ENCODE measurements at regions not wholly inside any gene's neighbourhood (a gene's known extent, or its start where the extent isn't known, plus 50 kb on each side); places are given as distances from the start of the nearest gene placed in this dataset.
"Not testable (repeated sequence)": the region's sequence is repeated elsewhere in the genome, so short reads cannot be mapped to it uniquely, and the experiment has no call there.

GRCh38 chr9:86997156-86997555, 49.9 kb upstream of the GAS1 start:
- DNase-seq: no peak

GRCh38 chr9:86997951-86998350, 50.6 kb upstream of the GAS1 start:
- DNase-seq: no peak

GRCh38 chr9:87002517-87002916, 55.2 kb upstream of the GAS1 start:
- DNase-seq: no peak

- no peak for DNase-seq
Observed at GRCh38 chr9:87004016-87004415, 56.7 kb upstream of the GAS1 start.

- DNase-seq: no peak
Observed at GRCh38 chr9:87006956-87007355, 59.6 kb upstream of the GAS1 start.

GRCh38 chr9:87007711-87008366, 60.5 kb upstream of the GAS1 start:
- no peak for DNase-seq

- DNase-seq: no peak
Observed at GRCh38 chr9:87008667-87009066, 61.4 kb upstream of the GAS1 start.

- no peak for DNase-seq
Observed at GRCh38 chr9:87010626-87011025, 63.3 kb upstream of the GAS1 start.

- no peak for DNase-seq
Observed at GRCh38 chr9:87011551-87011950, 64.2 kb upstream of the GAS1 start.

- DNase-seq: no peak
Observed at GRCh38 chr9:87013490-87013889, 66.2 kb upstream of the GAS1 start.

GRCh38 chr9:87014436-87014835, 67.1 kb upstream of the GAS1 start:
- no peak for DNase-seq

- no peak for DNase-seq
Observed at GRCh38 chr9:87016681-87017080, 69.4 kb upstream of the GAS1 start.

- DNase-seq: no peak
Observed at GRCh38 chr9:87020169-87020950, 73.1 kb upstream of the GAS1 start.

GRCh38 chr9:87022178-87022577, 74.9 kb upstream of the GAS1 start:
- no peak for DNase-seq

GRCh38 chr9:87026204-87026603, 78.9 kb upstream of the GAS1 start:
- DNase-seq: no peak

GRCh38 chr9:87028836-87029235, 81.5 kb upstream of the GAS1 start:
- not testable (repeated sequence) for DNase-seq

GRCh38 chr9:87029905-87030304, 82.6 kb upstream of the GAS1 start:
- no peak for DNase-seq

GRCh38 chr9:87034841-87035240, 87.5 kb upstream of the GAS1 start:
- DNase-seq: no peak

GRCh38 chr9:87035879-87036278, 88.6 kb upstream of the GAS1 start:
- DNase-seq: no peak

GRCh38 chr9:87036506-87036905, 89.2 kb upstream of the GAS1 start:
- no peak for DNase-seq

- DNase-seq: no peak
Observed at GRCh38 chr9:87039809-87040392, 92.6 kb upstream of the GAS1 start.

GRCh38 chr9:87040410-87041009, 93.2 kb upstream of the GAS1 start:
- DNase-seq: no peak

- not testable (repeated sequence) for DNase-seq
Observed at GRCh38 chr9:87041553-87042235, 94.4 kb upstream of the GAS1 start.
